Keratinocyte (primary cell): ENCODE measurements at regions not wholly inside any gene's neighbourhood (a gene's known extent, or its start where the extent isn't known, plus 50 kb on each side); places are given as distances from the start of the nearest gene placed in this dataset.

Experiments used
- DNase-seq: peaks from one replicate; pipeline ENCODE4 v3.0.0-alpha.2; 2011; ENCODE audit warnings: low read depth, missing footprints, low spot score
- FAIRE-seq: peaks from 2 replicates; lab custom pipeline; 2011; peaks lifted over from hg19 to GRCh38; lab: Jason Lieb, UNC
- H2AFZ ChIP-seq: 2 replicates; pipeline ENCODE4 v1.6.0; 2012; ENCODE audit warnings: low read length, control low read depth, inconsistent platforms; ENCODE audit not compliant: control insufficient read depth
- H3K27ac ChIP-seq: 2 replicates; pipeline ENCODE4 v1.5.1; 2011; ENCODE audit warnings: low read length; ENCODE audit not compliant: control insufficient read depth, insufficient read depth
- H3K27me3 ChIP-seq: 3 replicates; pipeline ENCODE4 v1.6.0; 2011; ENCODE audit warnings: low read length; ENCODE audit not compliant: control insufficient read depth, insufficient read depth; ENCODE audit errors: extremely low read depth
- H3K36me3 ChIP-seq, 2 experiments: 2 replicates in 1 of 2; 3 replicates in 1 of 2; pipeline ENCODE4 v1.5.1; 2011; ENCODE audit warnings: low read length in 2 of 2, mild to moderate bottlenecking in 1 of 2; ENCODE audit not compliant: control insufficient read depth in 2 of 2, insufficient read depth in 2 of 2; ENCODE audit errors: extremely low read depth in 1 of 2
- H3K4me1 ChIP-seq: 3 replicates; pipeline ENCODE4 v1.5.1; 2011; ENCODE audit warnings: low read length; ENCODE audit not compliant: control insufficient read depth, insufficient read depth; ENCODE audit errors: extremely low read depth
- H3K4me2 ChIP-seq: 3 replicates; pipeline ENCODE4 v1.6.0; 2011; ENCODE audit warnings: low read depth, low read length; ENCODE audit not compliant: control insufficient read depth, insufficient read depth; ENCODE audit errors: extremely low read depth
- H3K4me3 ChIP-seq, 3 experiments: fragments of 200-600 bp in 1 of 3; sonication (generic) in 1 of 3; 2 replicates in 2 of 3; 3 replicates in 1 of 3; pipeline ENCODE4 v1.5.1; 2011 to 2016; ENCODE audit warnings: low read length in 3 of 3, mild to moderate bottlenecking in 3 of 3, control low read depth in 2 of 3, inconsistent platforms in 1 of 3, low read depth in 1 of 3, mixed read lengths in 1 of 3, mixed run types in 1 of 3, moderate library complexity in 1 of 3; ENCODE audit not compliant: control insufficient read depth in 2 of 3, insufficient read depth in 2 of 3; ENCODE audit errors: extremely low read depth in 1 of 3
- H3K79me2 ChIP-seq: 2 replicates; pipeline ENCODE4 v1.6.0; 2012; ENCODE audit warnings: low read length; ENCODE audit not compliant: control insufficient read depth, insufficient read depth
- H3K9ac ChIP-seq: 3 replicates; pipeline ENCODE4 v1.6.0; 2011; ENCODE audit warnings: low read length; ENCODE audit not compliant: control insufficient read depth, insufficient read depth; ENCODE audit errors: extremely low read depth
- H3K9me1 ChIP-seq: 3 replicates; pipeline ENCODE4 v1.6.0; 2011; ENCODE audit warnings: low read length; ENCODE audit not compliant: control insufficient read depth, insufficient read depth; ENCODE audit errors: extremely low read depth
- H3K9me3 ChIP-seq: 2 replicates; pipeline ENCODE4 v1.5.1; 2012; ENCODE audit warnings: low read depth, low read length; ENCODE audit not compliant: control insufficient read depth
- H4K20me1 ChIP-seq: 3 replicates; pipeline ENCODE4 v1.6.0; 2011; ENCODE audit warnings: low read length; ENCODE audit not compliant: control insufficient read depth, insufficient read depth; ENCODE audit errors: extremely low read depth
- CTCF ChIP-seq, 3 experiments: IDR thresholded peaks in 1 of 3; conservative IDR thresholded peaks in 1 of 3; optimal IDR thresholded peaks in 1 of 3; 2 replicates in 2 of 3; 3 replicates in 1 of 3; pipeline versions ENCODE3 to v1.5.1; 2011; ENCODE audit warnings: low read length in 3 of 3, mild to moderate bottlenecking in 3 of 3, moderate library complexity in 2 of 3, control low read depth in 1 of 3, inconsistent platforms in 1 of 3; ENCODE audit not compliant: insufficient read depth in 2 of 3; ENCODE audit errors: extremely low read depth in 1 of 3
- EZH2 ChIP-seq: IDR thresholded peaks from one replicate; pipeline ENCODE4 v1.6.1; 2012; ENCODE audit warnings: inconsistent platforms, mild to moderate bottlenecking, low read length, moderate library complexity
- dilution Hi-C: fragments of 300-500 bp; cut with MboI; formaldehyde crosslinking; loops from one replicate; pipeline ENCODE4 v1.7.0; 2020; ENCODE audit warnings: low sequenced_read_pairs; ENCODE audit not compliant: extremely low pct_ligation_motif_present

- H3K27ac ChIP-seq, result no peak overlapping the region
- H3K4me2 ChIP-seq, result no peak overlapping the region
- no peaks in the 10 kb centered on the region for H4K20me1 ChIP-seq
- no peak overlapping the region for H2AFZ ChIP-seq
- DNase-seq, result no peak
- TF ChIP-seq EZH2 (no peak), CTCF (optimal IDR thresholded peaks at IDR 0.05 in 1 of 3, IDR thresholded peaks at IDR 0.05 in 1 of 3, conservative IDR thresholded peaks at IDR 0.05 in 1 of 3; ENCODE audit: extremely low read depth in 1 of 3, insufficient read depth in 2 of 3, low read length in 3 of 3) (no peak)
- dilution Hi-C loops, result no loop called here
- no peak overlapping the region for H3K4me3 ChIP-seq
- peaks cover 34% of the 10 kb centered on the region for H3K27me3 ChIP-seq
- H3K9me1 ChIP-seq, result no peaks in the 10 kb centered on the region
- FAIRE-seq, result no peak
- no peaks in the 10 kb centered on the region for H3K4me1 ChIP-seq
- no peak overlapping the region for H3K9ac ChIP-seq
- no peaks in the 10 kb centered on the region for H3K9me3 ChIP-seq
- H3K79me2 ChIP-seq, result no peaks in the 10 kb centered on the region
- no peaks in the 10 kb centered on the region for H3K36me3 ChIP-seq
These were observed 498.9 kb downstream of the NPHP4 start for GRCh38 chr1:5493275-5493674.

GRCh38 chr1:5492846-5493245 lies 499.4 kb downstream of the NPHP4 start:
- dilution Hi-C loops, result no loop called here

More at GRCh38 chr1:5492846-5493245, 499.4 kb downstream of the NPHP4 start:
- no peak for TF ChIP-seq CTCF (optimal IDR thresholded peaks at IDR 0.05 in 1 of 3, IDR thresholded peaks at IDR 0.05 in 1 of 3, conservative IDR thresholded peaks at IDR 0.05 in 1 of 3; ENCODE audit: extremely low read depth in 1 of 3, insufficient read depth in 2 of 3, low read length in 3 of 3)
- H3K36me3 ChIP-seq, result no peaks in the 10 kb centered on the region
- H2AFZ ChIP-seq, result no peak overlapping the region
- no peaks in the 10 kb centered on the region for H3K9me1 ChIP-seq
- FAIRE-seq, result no peak
- H3K4me3 ChIP-seq, result no peak overlapping the region
- H3K79me2 ChIP-seq, result no peaks in the 10 kb centered on the region
- H3K9me3 ChIP-seq, result no peaks in the 10 kb centered on the region
- no peaks in the 10 kb centered on the region for H4K20me1 ChIP-seq
- H3K27ac ChIP-seq, result no peak overlapping the region
- peaks cover 30% of the 10 kb centered on the region for H3K27me3 ChIP-seq
- H3K4me2 ChIP-seq, result no peak overlapping the region
- H3K9ac ChIP-seq, result no peak overlapping the region
- no peak for DNase-seq
- no peaks in the 10 kb centered on the region for H3K4me1 ChIP-seq
